ENCODE measurements at regions not wholly inside any gene's neighbourhood (a gene's known extent, or its start where the extent isn't known, plus 50 kb on each side); places are given as distances from the start of the nearest gene placed in this dataset.

DNA sequence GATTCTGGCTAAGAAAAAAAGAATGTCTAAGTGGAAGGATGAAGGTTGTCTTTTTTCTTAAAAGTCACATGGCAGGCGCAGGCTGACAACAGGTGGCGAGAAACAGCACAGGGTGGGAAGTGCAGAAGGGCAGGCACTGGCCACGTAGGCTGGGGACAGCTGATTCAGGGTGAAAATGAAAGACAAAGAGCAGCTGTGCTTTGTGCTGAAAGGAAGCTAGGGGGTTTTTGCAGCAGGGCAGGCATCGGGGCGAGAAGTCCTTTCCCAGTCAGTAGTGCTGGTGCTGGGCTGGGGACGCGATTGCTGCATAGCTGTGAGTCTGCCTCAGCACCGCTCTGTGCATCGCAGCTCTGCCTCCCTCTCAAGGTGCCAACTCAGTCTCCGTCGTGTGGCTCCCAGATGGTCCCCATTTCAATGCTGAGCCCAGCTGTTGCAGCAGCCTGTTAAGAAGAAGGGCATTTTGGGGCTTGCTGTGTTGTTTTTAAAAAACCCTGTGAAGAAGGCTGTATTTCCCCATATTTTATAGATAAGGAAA lies 183.1 kb upstream of the CCL2 start:
- TF ChIP-seq GATA3 (IDR thresholded peaks at IDR 0.05; ENCODE audit: low read depth, low read length) (no peak), GATA2 (IDR thresholded peaks at IDR 0.05; ENCODE audit: low read depth, low read length) (no peak)

DNA sequence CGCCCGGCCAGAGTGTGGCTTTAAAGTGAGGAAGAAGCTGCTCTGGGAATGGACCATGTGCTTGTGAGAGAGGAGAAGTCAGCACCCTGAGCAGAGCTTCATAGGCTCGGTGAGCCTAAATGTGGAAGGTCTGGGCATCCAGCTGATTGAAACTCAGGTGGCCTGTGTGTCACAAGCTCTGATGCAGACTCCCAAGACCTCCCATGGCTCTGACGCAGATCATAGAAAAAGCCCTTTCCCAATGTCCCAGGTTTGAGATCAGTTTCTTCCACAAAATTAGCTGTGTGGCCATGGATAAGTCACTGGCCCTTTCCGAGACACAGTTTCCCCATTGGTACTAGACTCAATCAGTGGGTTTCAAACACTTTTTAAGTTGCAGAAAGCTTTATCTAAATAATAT lies 180.0 kb upstream of the CCL2 start:
- TF ChIP-seq GATA3 (IDR thresholded peaks at IDR 0.05; ENCODE audit: low read depth, low read length) (no peak), GATA2 (IDR thresholded peaks at IDR 0.05; ENCODE audit: low read depth, low read length) (no peak)

DNA sequence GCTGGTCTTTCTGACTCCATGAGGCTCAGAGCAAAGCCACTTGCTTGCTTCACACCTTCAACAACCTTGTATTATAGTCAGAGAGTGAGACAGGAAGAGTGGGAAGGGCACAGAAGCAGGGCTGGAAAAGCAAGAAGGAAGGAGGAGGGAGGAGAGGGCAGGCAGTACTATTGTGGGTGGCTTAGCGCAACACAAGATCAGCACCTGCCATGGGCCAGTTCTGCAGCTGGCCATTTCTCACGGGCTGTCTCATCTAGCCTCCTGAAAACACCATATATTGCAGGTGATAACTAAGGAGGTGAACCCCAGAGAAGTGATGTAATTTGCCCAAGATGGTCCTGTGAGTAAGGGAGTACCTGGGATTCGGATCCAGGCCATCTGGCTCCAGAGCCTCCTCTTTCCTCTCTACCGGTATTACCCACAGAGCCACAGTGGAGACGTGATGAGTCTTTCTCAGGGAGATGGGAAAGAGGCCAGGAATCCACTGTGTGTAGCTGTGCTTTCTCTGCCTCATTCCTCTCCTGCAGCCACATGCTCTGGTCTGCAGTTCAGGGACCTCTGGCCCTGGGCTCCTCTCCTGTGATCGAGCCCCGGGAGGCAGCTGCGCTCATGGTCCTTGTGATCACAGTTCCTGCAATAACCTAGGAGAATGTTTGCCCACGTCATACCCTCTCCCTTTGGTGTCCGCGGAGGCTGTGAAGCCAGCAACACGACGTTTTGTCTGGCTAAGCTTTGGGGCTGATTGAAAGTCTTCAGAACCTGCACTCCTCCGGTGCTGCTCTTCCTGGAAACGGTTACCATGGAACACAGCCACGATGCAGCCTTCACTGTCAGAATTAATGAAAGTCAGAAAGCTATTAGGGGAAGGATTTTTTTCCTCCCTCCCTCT lies 178.1 kb upstream of the CCL2 start:
- no peak for TF ChIP-seq GATA2 (IDR thresholded peaks at IDR 0.05; ENCODE audit: low read depth, low read length)
- TF ChIP-seq GATA3 (IDR thresholded peaks at IDR 0.05; ENCODE audit: low read depth, low read length), result no peak

DNA sequence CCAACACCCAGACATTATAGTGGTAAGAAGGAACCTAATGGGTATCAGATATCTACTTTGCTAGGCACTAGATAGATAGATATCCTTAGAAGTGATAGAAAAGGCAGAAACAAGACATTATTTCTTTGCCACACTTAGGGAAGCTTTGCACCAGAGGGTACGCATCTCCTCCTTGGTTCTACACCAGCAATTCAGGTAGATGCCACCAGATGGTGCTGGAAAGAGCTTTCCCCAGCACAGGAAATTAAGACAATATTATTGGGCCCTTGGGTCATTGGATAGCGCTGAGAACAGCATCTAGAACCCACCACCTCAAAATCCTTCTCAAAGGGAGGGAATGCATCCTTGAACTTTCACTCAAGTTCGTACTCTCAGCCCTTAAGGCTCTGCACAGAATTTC lies 173.8 kb upstream of the CCL2 start:
- TF ChIP-seq GATA3 (IDR thresholded peaks at IDR 0.05; ENCODE audit: low read depth, low read length) (no peak), GATA2 (IDR thresholded peaks at IDR 0.05; ENCODE audit: low read depth, low read length) (no peak)

DNA sequence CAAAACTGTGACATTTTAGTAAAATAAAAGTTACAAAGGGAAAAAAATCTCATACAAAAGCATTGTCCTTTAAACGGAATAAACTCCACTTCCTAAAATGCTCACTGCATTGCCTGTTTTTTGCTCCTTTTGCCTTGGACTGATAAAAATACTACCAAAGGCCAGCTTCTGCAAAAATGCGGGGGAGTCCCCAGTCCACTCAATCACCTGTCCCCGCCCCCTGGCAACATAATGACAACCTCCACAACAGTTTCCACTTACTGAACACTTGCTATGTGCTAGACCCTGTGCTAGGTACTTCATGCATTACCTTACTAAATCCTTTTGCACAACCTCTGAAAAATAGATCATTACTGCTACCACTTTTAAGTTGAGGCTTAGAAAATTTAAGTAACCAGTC lies 172.7 kb upstream of the CCL2 start:
- TF ChIP-seq GATA2 (IDR thresholded peaks at IDR 0.05; ENCODE audit: low read depth, low read length), result no peak
- TF ChIP-seq GATA3 (IDR thresholded peaks at IDR 0.05; ENCODE audit: low read depth, low read length), result no peak

DNA sequence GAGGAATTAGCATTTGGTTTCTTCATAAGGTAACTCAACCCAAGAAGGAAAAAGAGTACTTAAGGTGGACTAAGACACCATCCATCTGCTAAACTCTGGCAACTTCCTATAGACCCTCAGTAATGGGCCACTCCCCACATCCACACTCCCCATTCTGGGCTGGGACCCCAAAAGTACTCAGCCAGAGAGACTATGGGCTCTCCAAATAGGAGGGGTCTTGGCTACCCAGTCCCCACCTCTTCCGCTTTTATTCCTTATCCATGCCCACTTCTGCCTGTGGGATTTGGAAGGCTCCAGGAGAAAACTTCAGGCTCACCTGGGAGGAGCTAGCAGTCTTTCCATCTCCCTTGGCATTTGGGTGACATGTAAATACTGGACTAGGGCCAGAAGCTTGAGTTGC lies 164.5 kb upstream of the CCL2 start:
- no peak for TF ChIP-seq GATA3 (IDR thresholded peaks at IDR 0.05; ENCODE audit: low read depth, low read length)
- TF ChIP-seq GATA2 (IDR thresholded peaks at IDR 0.05; ENCODE audit: low read depth, low read length), result no peak

DNA sequence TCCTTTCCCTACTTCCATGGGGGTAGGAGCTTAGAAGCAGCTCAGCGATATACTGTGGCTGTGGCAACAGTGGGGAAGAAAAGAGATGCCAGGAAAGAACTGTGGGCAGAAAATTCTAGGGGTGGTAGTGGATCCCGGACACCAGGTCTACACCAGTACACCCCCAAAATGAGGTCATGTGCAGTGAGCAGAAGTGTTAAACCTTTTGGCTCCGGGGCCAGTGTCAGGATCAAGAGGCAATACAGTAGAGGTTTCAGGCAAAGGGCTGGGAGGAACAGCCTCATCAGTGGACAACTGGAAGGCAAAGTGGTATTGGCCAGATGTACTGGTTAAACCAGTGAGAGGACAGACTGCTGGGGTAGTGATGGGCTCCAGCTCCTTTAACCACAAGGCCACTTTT lies 163.1 kb upstream of the CCL2 start:
- TF ChIP-seq GATA3 (IDR thresholded peaks at IDR 0.05; ENCODE audit: low read depth, low read length) (no peak), GATA2 (IDR thresholded peaks at IDR 0.05; ENCODE audit: low read depth, low read length) (no peak)

DNA sequence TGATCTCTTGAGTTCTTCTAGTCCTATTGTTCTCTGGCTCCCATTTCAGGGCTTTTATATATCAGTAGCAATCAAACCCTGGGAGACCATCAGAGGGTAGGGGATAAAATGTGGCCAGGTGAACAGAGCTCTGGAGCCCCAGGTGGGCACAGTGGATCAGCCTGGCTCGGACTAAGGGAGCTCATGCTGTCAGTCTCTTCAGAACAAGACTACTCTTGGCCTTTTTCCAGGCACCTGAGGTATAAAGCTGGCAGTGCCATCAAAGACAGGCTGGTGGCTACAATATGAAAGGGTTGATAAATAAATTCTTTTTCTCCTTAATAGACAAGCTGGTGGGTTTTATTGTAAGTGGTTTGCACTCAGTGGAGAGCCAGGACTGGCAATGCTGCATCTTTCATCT lies 160.0 kb upstream of the CCL2 start:
- TF ChIP-seq GATA2 (IDR thresholded peaks at IDR 0.05; ENCODE audit: low read depth, low read length) (no peak), GATA3 (IDR thresholded peaks at IDR 0.05; ENCODE audit: low read depth, low read length) (no peak)

DNA sequence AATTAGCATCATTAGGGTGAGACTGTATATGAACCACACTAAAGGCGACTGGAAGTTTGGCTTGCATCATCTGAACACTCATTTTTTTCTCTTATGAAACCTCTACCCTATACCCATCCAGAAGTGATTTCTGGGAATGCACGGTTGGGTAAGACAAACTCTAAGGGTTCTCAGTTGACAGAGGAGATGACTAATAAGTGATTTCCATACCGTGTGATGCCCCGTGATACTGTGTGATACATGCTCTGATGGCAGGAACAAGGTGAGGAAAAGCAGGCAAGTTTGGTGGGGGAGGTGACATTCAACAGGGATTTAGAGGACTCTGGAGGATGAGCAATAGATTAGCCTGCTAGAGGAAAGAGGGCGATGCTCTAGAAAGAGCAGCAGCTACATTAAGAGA lies 156.4 kb upstream of the CCL2 start:
- TF ChIP-seq GATA3 (IDR thresholded peaks at IDR 0.05; ENCODE audit: low read depth, low read length), result no peak
- TF ChIP-seq GATA2 (IDR thresholded peaks at IDR 0.05; ENCODE audit: low read depth, low read length), result no peak

DNA sequence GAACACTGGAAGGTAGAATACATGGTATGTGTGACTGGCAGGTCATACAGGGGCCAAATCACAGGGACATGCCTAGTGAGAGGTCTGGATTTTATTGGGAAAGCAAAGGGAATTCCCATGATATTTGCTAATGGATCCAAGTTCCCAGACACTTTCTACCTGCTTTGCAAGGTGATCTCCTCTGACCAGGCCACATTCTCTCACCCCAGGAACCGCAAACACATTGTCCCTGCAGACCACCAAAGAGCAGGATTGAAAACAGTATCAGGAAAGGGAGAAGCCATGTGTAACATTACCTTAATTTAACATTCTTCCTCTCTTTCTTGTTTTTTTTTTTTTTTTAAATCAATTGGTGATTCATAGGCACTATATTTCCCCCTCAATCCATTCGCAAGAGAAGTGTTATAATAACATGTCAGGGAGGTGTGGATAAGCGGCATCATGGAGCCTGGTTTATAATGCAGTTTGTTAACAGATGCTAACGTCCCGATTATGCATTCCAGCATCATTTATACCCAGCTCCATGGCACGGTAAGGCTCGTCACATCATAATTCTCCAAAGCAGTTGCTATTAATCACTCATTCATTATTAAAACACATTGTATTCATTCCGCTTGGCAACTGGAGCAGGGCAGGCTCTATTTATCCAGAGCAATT lies 155.1 kb upstream of the CCL2 start:
- TF ChIP-seq GATA2 (IDR thresholded peaks at IDR 0.05; ENCODE audit: low read depth, low read length) (no peak), GATA3 (IDR thresholded peaks at IDR 0.05; ENCODE audit: low read depth, low read length) (no peak)

DNA sequence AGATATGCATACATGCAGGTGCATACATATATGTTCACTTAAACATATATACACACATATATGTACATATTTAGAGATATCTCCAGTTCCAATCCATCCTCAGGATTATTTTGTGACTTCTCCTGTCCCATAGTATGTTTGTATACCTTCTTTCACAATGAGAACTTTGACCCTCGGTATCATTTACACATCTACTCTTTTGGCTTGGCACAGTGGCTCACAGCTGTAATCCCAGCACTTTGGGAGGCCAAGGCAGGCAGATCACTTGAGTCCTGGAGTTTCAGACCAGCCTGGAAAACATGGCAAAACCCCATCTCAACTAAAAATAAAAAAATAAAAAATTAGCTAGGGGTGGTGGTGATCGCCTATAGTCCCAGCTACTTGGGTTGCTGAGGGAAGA lies 148.1 kb upstream of the CCL2 start:
- no peak for TF ChIP-seq GATA3 (IDR thresholded peaks at IDR 0.05; ENCODE audit: low read depth, low read length)
- TF ChIP-seq GATA2 (IDR thresholded peaks at IDR 0.05; ENCODE audit: low read depth, low read length), result no peak

DNA sequence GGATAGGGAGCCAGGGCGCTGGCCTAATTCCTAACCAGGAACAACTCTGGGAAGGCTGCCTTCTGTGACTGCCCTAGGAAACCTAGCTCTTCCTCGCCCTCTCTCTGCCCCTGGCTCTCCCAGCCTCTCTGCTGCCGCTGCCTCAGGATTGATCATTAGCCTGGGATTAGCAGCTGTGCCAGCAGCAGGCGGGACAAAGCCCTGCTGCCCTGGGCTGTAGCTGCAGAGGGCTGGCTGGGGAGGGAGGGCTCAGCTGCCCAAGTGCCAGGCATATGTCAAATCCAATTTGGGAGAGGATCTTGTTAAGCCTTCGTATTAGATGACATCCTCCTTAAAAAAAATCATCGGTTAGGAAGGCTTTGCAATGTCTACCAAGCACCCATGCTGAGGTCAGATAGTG lies 144.8 kb upstream of the CCL2 start:
- TF ChIP-seq GATA3 (IDR thresholded peaks at IDR 0.05; ENCODE audit: low read depth, low read length) (no peak), GATA2 (IDR thresholded peaks at IDR 0.05; ENCODE audit: low read depth, low read length) (no peak)

DNA sequence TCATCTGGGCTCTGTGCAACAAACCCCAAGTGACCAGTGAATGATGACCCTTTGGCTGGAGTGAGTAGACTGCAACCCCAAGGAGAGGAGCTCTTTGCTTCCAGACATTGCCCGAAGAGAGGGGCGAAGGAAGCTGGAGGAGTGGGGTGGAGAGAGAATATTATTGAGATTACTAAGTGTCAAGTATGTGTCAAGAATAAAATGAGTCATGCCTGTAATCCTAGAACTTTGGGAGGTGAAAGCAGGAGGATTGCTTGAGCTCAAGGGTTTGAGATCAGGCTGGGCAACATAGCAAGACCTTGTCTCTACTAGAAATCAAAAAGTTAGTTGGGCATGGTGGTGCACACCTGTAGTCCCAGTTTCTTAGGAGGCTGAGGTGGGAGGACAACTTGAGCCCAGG lies 142.0 kb upstream of the CCL2 start:
- TF ChIP-seq GATA2 (IDR thresholded peaks at IDR 0.05; ENCODE audit: low read depth, low read length), result no peak
- no peak for TF ChIP-seq GATA3 (IDR thresholded peaks at IDR 0.05; ENCODE audit: low read depth, low read length)

DNA sequence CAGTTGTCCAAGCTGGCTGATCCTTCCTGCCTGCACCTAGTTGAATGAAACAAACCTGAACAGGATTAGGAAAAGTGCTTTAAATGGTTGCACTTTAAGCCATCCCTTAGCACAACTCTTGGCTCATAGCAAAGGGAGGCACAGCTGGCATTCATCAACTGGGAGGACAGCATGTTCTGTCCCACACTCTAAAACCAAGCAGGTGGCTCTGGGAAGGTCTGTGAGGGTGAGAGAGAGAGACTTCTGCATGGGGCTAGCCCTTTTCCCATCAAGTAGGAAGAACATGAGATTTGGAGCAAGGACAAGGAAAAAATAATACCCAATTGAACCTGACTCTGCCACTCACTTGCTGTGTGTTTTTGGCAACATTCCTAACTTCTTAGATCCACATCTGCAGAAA lies 140.9 kb upstream of the CCL2 start:
- TF ChIP-seq GATA2 (IDR thresholded peaks at IDR 0.05; ENCODE audit: low read depth, low read length) (no peak), GATA3 (IDR thresholded peaks at IDR 0.05; ENCODE audit: low read depth, low read length) (no peak)

DNA sequence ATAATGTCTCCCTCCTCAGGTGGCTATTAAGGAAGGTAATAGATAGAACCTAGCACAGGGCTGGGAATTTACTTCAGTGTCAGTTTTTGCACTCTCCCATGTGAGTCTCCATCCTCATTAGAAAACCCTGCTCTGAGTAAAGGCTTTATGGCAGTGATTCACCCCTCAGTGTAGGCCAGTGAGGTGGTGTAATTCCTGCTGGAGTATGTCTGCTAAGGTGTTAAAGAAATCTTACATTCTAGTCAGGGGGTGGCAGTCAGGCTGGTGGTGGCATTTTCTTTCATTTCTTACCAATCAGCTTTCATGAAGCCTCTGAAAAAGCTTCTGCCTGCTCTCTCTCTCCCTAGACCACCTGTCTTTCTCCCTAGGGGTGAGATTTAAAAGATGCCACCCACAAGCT lies 138.8 kb upstream of the CCL2 start:
- TF ChIP-seq GATA3 (IDR thresholded peaks at IDR 0.05; ENCODE audit: low read depth, low read length) (no peak), GATA2 (IDR thresholded peaks at IDR 0.05; ENCODE audit: low read depth, low read length) (no peak)
